ENCODE measurements at regions not wholly inside any gene's neighbourhood (a gene's known extent, or its start where the extent isn't known, plus 50 kb on each side); places are given as distances from the start of the nearest gene placed in this dataset.
A peak's percentile ranks its signal among the peaks of the same experiment; 100 is the strongest.

- intact Hi-C loops (cut with DNase I; ENCODE audit: low total_unique reads) = no loop called here
- Histone ChIP-seq H3K4me1 (peaks cover 0 to 33% (median 5%) of the 10 kb centered on the region in 4 donors), H3K9me3 (no peaks in the 10 kb centered on the region), H3K27me3 (no peaks in the 10 kb centered on the region), H3K27ac (peak overlapping the region in 1 of 2 donors; percentile 54), H3K4me3 (no peak overlapping the region), H3K36me3 (no peaks in the 10 kb centered on the region)
- TF ChIP-seq, protein P1, sequence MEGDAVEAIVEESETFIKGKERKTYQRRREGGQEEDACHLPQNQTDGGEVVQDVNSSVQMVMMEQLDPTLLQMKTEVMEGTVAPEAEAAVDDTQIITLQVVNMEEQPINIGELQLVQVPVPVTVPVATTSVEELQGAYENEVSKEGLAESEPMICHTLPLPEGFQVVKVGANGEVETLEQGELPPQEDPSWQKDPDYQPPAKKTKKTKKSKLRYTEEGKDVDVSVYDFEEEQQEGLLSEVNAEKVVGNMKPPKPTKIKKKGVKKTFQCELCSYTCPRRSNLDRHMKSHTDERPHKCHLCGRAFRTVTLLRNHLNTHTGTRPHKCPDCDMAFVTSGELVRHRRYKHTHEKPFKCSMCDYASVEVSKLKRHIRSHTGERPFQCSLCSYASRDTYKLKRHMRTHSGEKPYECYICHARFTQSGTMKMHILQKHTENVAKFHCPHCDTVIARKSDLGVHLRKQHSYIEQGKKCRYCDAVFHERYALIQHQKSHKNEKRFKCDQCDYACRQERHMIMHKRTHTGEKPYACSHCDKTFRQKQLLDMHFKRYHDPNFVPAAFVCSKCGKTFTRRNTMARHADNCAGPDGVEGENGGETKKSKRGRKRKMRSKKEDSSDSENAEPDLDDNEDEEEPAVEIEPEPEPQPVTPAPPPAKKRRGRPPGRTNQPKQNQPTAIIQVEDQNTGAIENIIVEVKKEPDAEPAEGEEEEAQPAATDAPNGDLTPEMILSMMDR (IDR thresholded peaks at IDR 0.05) = no peak
- no peak for DNase-seq
Observed at GRCh38 chr18:68221111-68221724, 493.7 kb downstream of the TMX3 start.

DNA sequence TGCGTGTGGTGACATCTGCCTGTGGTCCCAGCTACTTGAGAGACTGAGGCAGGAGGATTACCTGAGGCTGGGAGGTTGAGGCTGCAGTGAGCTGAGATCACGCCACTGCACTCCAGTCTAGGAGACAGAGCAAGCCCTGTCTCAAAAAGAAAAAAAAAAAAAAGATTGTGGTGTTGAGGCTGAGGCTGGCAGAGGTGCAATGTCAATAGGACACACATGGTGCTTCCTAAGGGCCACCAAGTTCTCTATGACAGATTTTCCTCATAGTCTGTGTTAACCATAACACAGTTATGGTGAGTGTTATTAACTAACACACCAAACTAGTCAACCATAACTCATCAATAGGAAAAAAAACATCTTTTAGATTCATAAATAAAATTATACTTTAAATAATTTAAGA is 494.4 kb downstream of the TMX3 start:
- Histone ChIP-seq H3K36me3 (no peaks in the 10 kb centered on the region), H3K27ac (peak overlapping the region; percentile 25 to 54), H3K4me1 (peaks cover 0 to 33% (median 5%) of the 10 kb centered on the region in 4 donors), H3K4me3 (no peak overlapping the region), H3K27me3 (no peaks in the 10 kb centered on the region), H3K9me3 (no peaks in the 10 kb centered on the region)
- intact Hi-C loops (cut with DNase I; ENCODE audit: low total_unique reads) = no loop called here
- TF ChIP-seq, protein P1 (IDR thresholded peaks at IDR 0.05) = no peak
- no peak for DNase-seq

- intact Hi-C loops (cut with DNase I; ENCODE audit: low total_unique reads) = no loop called here
- H3K27me3 ChIP-seq = no peaks in the 10 kb centered on the region
- peak overlapping the region; percentile 25 to 54 for H3K27ac ChIP-seq
- TF ChIP-seq, protein P1 (IDR thresholded peaks at IDR 0.05) = no peak
- H3K4me3 ChIP-seq = peak overlapping the region in 1 of 2 donors; percentile 16
- H3K36me3 ChIP-seq = no peaks in the 10 kb centered on the region
- H3K4me1 ChIP-seq = peaks cover 0 to 33% (median 5%) of the 10 kb centered on the region in 4 donors
- no peak for DNase-seq
- H3K9me3 ChIP-seq = no peaks in the 10 kb centered on the region
Observed at GRCh38 chr18:68219872-68220271, 495.0 kb downstream of the TMX3 start.

- intact Hi-C loops (cut with DNase I; ENCODE audit: low total_unique reads) = no loop called here
- H3K4me3 ChIP-seq = peak overlapping the region in 1 of 2 donors; percentile 16
- peak overlapping the region; percentile 25 to 54 for H3K27ac ChIP-seq
- TF ChIP-seq, protein P1 (IDR thresholded peaks at IDR 0.05) = no peak
- no peaks in the 10 kb centered on the region for H3K36me3 ChIP-seq
- no peak for DNase-seq
- no peaks in the 10 kb centered on the region for H3K9me3 ChIP-seq
- H3K27me3 ChIP-seq = no peaks in the 10 kb centered on the region
- H3K4me1 ChIP-seq = peaks cover 0 to 33% (median 5%) of the 10 kb centered on the region in 4 donors
Observed at GRCh38 chr18:68219274-68219673, 495.6 kb downstream of the TMX3 start.

- peaks cover 0 to 26% (median 5%) of the 10 kb centered on the region in 4 donors for H3K4me1 ChIP-seq
- no peak overlapping the region for H3K27ac ChIP-seq
- DNase-seq = no peak
- intact Hi-C loops (cut with DNase I; ENCODE audit: low total_unique reads) = no loop called here
- H3K9me3 ChIP-seq = no peaks in the 10 kb centered on the region
- TF ChIP-seq, protein P1 (IDR thresholded peaks at IDR 0.05) = no peak
- H3K36me3 ChIP-seq = no peaks in the 10 kb centered on the region
- H3K27me3 ChIP-seq = no peaks in the 10 kb centered on the region
- no peak overlapping the region for H3K4me3 ChIP-seq
Observed at GRCh38 chr18:68215931-68216330, 499.0 kb downstream of the TMX3 start.
